ENCODE measurements at regions not wholly inside any gene's neighbourhood (a gene's known extent, or its start where the extent isn't known, plus 50 kb on each side); places are given as distances from the start of the nearest gene placed in this dataset.

DNA sequence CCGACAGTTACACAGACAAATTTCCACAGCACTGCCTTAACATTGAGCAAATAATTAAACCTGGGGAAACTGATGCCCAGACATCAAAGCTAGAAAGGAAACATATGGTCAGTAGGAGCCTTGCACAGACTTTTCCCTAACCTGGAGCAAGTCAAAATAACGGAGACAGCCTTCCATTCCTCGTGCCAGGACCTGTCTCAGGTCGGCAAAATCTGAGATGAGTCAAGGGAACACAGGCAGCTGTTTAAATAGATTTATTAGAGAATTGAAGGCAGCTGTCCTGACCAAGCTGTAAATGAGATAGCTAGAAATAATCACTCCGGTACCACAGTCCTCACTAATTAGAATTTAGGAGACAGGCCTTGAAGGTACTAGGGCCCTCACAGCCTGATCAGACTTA lies 81.2 kb downstream of the RAMP3 start:
- no TSS peak for BruUV-seq (replicated peaks)
- Histone ChIP-seq H3K4me2 (ENCODE audit: low read length) (no peak overlapping the region), H3K9me2 (ENCODE audit: insufficient read depth, low read length) (no peaks in the 10 kb centered on the region), H3K36me3 (ENCODE audit: insufficient read depth, low read length) (no peaks in the 10 kb centered on the region), H2AFZ (ENCODE audit: low read length) (no peak overlapping the region), H3K4me3 (ENCODE audit: low read depth, low read length, poor library complexity, severe bottlenecking) (no peak overlapping the region), H3K79me2 (ENCODE audit: insufficient read depth, low read depth, low read length) (no peaks in the 10 kb centered on the region), H4K20me1 (ENCODE audit: insufficient read depth, low read length) (no peaks in the 10 kb centered on the region), H3K9me3 (ENCODE audit: low read length) (no peaks in the 10 kb centered on the region), H3K4me1 (ENCODE audit: insufficient read depth, low read length, poor library complexity, severe bottlenecking) (no peaks in the 10 kb centered on the region), H3K27ac (ENCODE audit: low read depth, low read length, poor library complexity, severe bottlenecking) (no peak overlapping the region)
- no peak for DNase-seq (ENCODE audit: low spot score)
- ChIA-PET CTCF (ENCODE audit: unreplicated experiment) (no interaction called here), POLR2A (no interaction called here)
- TF ChIP-seq EZH2phosphoT487 (IDR thresholded peaks at IDR 0.05; ENCODE audit: borderline replicate concordance, low read depth, low read length): no peak
- TF ChIP-seq, protein P1, sequence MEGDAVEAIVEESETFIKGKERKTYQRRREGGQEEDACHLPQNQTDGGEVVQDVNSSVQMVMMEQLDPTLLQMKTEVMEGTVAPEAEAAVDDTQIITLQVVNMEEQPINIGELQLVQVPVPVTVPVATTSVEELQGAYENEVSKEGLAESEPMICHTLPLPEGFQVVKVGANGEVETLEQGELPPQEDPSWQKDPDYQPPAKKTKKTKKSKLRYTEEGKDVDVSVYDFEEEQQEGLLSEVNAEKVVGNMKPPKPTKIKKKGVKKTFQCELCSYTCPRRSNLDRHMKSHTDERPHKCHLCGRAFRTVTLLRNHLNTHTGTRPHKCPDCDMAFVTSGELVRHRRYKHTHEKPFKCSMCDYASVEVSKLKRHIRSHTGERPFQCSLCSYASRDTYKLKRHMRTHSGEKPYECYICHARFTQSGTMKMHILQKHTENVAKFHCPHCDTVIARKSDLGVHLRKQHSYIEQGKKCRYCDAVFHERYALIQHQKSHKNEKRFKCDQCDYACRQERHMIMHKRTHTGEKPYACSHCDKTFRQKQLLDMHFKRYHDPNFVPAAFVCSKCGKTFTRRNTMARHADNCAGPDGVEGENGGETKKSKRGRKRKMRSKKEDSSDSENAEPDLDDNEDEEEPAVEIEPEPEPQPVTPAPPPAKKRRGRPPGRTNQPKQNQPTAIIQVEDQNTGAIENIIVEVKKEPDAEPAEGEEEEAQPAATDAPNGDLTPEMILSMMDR (conservative IDR thresholded peaks at IDR 0.05; ENCODE audit: low read length): no peak
- intact Hi-C loops (cut with micrococcal nuclease; ENCODE audit: unreplicated experiment): no loop called here

DNA sequence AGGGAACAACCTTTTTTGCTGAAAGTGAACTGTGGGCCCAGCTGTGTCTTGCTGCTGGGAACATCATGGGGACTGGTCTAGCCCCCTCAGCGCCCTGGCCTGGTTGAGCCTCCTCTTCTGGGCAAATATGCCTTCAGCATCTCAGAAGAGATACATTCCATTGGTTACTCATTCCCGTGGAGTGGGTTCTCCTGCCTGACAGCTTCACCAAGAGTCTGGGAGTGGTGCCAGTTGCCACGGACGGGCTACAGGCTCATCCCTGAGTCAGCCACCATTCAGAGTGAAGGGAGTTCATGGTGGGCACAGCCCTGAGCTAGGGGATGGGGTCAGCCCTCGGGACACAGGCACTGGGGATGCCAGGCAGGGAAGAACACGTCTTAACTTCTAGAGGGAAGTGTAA lies 81.9 kb downstream of the RAMP3 start:
- no peak for TF ChIP-seq EZH2phosphoT487 (IDR thresholded peaks at IDR 0.05; ENCODE audit: borderline replicate concordance, low read depth, low read length)
- TF ChIP-seq, protein P1 (conservative IDR thresholded peaks at IDR 0.05; ENCODE audit: low read length): no peak
- intact Hi-C loops (cut with micrococcal nuclease; ENCODE audit: unreplicated experiment): no loop called here
- Histone ChIP-seq H2AFZ (ENCODE audit: low read length) (no peak overlapping the region), H3K4me2 (ENCODE audit: low read length) (no peak overlapping the region), H3K36me3 (ENCODE audit: insufficient read depth, low read length) (no peaks in the 10 kb centered on the region), H3K4me3 (ENCODE audit: low read depth, low read length, poor library complexity, severe bottlenecking) (no peak overlapping the region), H3K27ac (ENCODE audit: low read depth, low read length, poor library complexity, severe bottlenecking) (no peak overlapping the region), H3K9me3 (ENCODE audit: low read length) (no peaks in the 10 kb centered on the region), H3K9me2 (ENCODE audit: insufficient read depth, low read length) (no peaks in the 10 kb centered on the region), H4K20me1 (ENCODE audit: insufficient read depth, low read length) (no peaks in the 10 kb centered on the region), H3K79me2 (ENCODE audit: insufficient read depth, low read depth, low read length) (no peaks in the 10 kb centered on the region), H3K4me1 (ENCODE audit: insufficient read depth, low read length, poor library complexity, severe bottlenecking) (no peaks in the 10 kb centered on the region)
- ChIA-PET CTCF (ENCODE audit: unreplicated experiment) (no interaction called here), POLR2A (interaction anchor here (0.6 kb wide), 2 partner anchors 308 to 470 kb away, joined by 3 to 5 read pairs; no protein-coding TSS in a partner anchor)
- BruUV-seq (replicated peaks): no TSS peak
- DNase-seq (ENCODE audit: low spot score): no peak

DNA sequence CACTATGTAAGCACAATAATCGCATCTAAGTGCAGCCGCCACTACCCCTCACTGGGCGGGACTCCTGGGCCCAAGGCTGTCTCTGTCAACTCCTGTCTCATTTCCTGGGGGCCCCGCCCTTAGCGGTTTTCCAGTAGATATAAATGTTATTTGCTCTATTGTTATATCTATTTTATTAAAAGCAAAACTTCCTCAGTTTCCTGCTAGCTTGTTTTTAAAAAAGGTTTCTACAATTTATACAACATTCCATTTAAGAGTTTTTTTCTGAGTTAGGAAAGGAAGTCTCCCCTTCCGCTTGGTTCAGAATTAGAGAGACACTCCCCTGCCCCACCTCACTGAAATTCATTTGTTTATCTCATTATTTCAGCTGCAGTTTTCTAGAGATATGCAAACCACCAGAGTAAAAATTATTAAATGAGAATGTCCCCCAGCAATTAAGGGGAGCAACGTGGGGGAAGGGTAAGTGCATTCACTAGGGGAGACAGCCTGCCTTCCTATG lies 82.7 kb downstream of the RAMP3 start:
- ChIA-PET CTCF (ENCODE audit: unreplicated experiment) (no interaction called here), POLR2A (interaction anchor here (0.6 to 0.7 kb wide), 2 partner anchors 10 to 33 kb away, joined by 3 to 6 read pairs; no protein-coding TSS in a partner anchor)
- Histone ChIP-seq H3K9me3 (ENCODE audit: low read length) (no peaks in the 10 kb centered on the region), H3K9me2 (ENCODE audit: insufficient read depth, low read length) (no peaks in the 10 kb centered on the region), H3K4me1 (ENCODE audit: insufficient read depth, low read length, poor library complexity, severe bottlenecking) (no peaks in the 10 kb centered on the region), H2AFZ (ENCODE audit: low read length) (no peak overlapping the region), H3K79me2 (ENCODE audit: insufficient read depth, low read depth, low read length) (no peaks in the 10 kb centered on the region), H3K27ac (ENCODE audit: low read depth, low read length, poor library complexity, severe bottlenecking) (no peak overlapping the region), H3K4me3 (ENCODE audit: low read depth, low read length, poor library complexity, severe bottlenecking) (no peak overlapping the region), H3K4me2 (ENCODE audit: low read length) (no peak overlapping the region), H4K20me1 (ENCODE audit: insufficient read depth, low read length) (no peaks in the 10 kb centered on the region), H3K36me3 (ENCODE audit: insufficient read depth, low read length) (no peaks in the 10 kb centered on the region)
- intact Hi-C loops (cut with micrococcal nuclease; ENCODE audit: unreplicated experiment): no loop called here
- no TSS peak for BruUV-seq (replicated peaks)
- no peak for TF ChIP-seq EZH2phosphoT487 (IDR thresholded peaks at IDR 0.05; ENCODE audit: borderline replicate concordance, low read depth, low read length)
- TF ChIP-seq, protein P1 (conservative IDR thresholded peaks at IDR 0.05; ENCODE audit: low read length): no peak
- DNase-seq (ENCODE audit: low spot score): no peak
